Mammary epithelial cell (primary cell): ENCODE measurements at regions not wholly inside any gene's neighbourhood (a gene's known extent, or its start where the extent isn't known, plus 50 kb on each side); places are given as distances from the start of the nearest gene placed in this dataset.

ENCODE experiments used
- CTCF ChIP-seq, 2 donors: IDR thresholded peaks in 1 of 2; conservative IDR thresholded peaks in 1 of 2; 2 replicates each; pipeline ENCODE4 v1.5.1; 2011 to 2012; ENCODE audit warnings: inconsistent platforms in 2 of 2, low read length in 2 of 2, mild to moderate bottlenecking in 2 of 2, control low read depth in 1 of 2, low read depth in 1 of 2; ENCODE audit not compliant: insufficient read depth in 1 of 2; ENCODE audit errors: extremely low read depth in 1 of 2
- EZH2 ChIP-seq: IDR thresholded peaks from 2 replicates; pipeline ENCODE4 v1.6.1; 2012; ENCODE audit warnings: low read length, inconsistent platforms, borderline replicate concordance

- TF ChIP-seq CTCF (conservative IDR thresholded peaks at IDR 0.05 in 1 of 2, IDR thresholded peaks at IDR 0.05 in 1 of 2; ENCODE audit: extremely low read depth in 1 of 2, insufficient read depth in 1 of 2, low read depth in 1 of 2, low read length in 2 of 2): peak; percentile 62 to 66
- no peak for TF ChIP-seq EZH2
Measured at GRCh38 chr3:153970741-153971347, 150.3 kb upstream of the ARHGEF26 start.
